NT2/D1 (cell line): ENCODE measurements at regions not wholly inside any gene's neighbourhood (a gene's known extent, or its start where the extent isn't known, plus 50 kb on each side); places are given as distances from the start of the nearest gene placed in this dataset.

Source experiments
- YY1 ChIP-seq: IDR thresholded peaks from 2 replicates; pipeline ENCODE4 v1.6.1; 2011; ENCODE audit not compliant: insufficient read length, insufficient read depth
- ZNF274 ChIP-seq: IDR thresholded peaks from 2 replicates; pipeline ENCODE4 v1.6.1; 2011; ENCODE audit warnings: mild to moderate bottlenecking, low read depth, low read length

GRCh38 chr12:45585522-45586230 lies 143.8 kb upstream of the ARID2 start:
- no peak for TF ChIP-seq ZNF274
- no peak for TF ChIP-seq YY1
